ENCODE measurements at regions not wholly inside any gene's neighbourhood (a gene's known extent, or its start where the extent isn't known, plus 50 kb on each side); places are given as distances from the start of the nearest gene placed in this dataset.

DNA sequence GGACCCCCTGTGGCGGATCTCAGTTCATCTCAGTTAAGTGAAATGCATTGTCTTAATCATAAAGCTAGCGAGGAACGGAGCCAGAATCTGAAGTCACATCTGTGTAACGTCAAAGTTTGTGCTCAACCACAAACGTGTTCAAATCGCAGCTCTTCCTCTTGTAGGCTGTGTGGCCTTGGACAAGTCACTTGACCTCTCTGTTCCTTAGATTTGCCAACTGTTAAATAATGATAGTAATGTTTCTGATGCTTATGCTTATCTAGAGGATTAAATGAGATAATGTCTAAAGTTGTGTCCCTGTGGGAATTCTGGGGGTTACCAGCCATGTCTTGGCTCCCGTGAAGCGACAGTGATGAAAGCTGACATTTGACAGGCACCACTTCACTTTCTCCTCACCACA is 69.2 kb upstream of the NEURL1B start:
- intact Hi-C loops (cut with DNase I) = no loop called here
- no peak for TF ChIP-seq POLR2A (IDR thresholded peaks at IDR 0.05)
- TF ChIP-seq, protein P1, sequence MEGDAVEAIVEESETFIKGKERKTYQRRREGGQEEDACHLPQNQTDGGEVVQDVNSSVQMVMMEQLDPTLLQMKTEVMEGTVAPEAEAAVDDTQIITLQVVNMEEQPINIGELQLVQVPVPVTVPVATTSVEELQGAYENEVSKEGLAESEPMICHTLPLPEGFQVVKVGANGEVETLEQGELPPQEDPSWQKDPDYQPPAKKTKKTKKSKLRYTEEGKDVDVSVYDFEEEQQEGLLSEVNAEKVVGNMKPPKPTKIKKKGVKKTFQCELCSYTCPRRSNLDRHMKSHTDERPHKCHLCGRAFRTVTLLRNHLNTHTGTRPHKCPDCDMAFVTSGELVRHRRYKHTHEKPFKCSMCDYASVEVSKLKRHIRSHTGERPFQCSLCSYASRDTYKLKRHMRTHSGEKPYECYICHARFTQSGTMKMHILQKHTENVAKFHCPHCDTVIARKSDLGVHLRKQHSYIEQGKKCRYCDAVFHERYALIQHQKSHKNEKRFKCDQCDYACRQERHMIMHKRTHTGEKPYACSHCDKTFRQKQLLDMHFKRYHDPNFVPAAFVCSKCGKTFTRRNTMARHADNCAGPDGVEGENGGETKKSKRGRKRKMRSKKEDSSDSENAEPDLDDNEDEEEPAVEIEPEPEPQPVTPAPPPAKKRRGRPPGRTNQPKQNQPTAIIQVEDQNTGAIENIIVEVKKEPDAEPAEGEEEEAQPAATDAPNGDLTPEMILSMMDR (IDR thresholded peaks at IDR 0.05) = no peak
- ATAC-seq (no peak), DNase-seq (no peak)
- H3K27ac ChIP-seq = no peak overlapping the region
- H3K4me3 ChIP-seq = no peak overlapping the region
- no peaks in the 10 kb centered on the region for H3K9me3 ChIP-seq
- no peaks in the 10 kb centered on the region for H3K4me1 ChIP-seq
- no peaks in the 10 kb centered on the region for H3K36me3 ChIP-seq
- WGBS (ENCODE audit: insufficient coverage, low coverage, low lambda C conversion rate, missing lambda C conversion rate) = 78% methylated on average over 8 of the region's 8 CpGs
- H3K27me3 ChIP-seq = no peaks in the 10 kb centered on the region

DNA sequence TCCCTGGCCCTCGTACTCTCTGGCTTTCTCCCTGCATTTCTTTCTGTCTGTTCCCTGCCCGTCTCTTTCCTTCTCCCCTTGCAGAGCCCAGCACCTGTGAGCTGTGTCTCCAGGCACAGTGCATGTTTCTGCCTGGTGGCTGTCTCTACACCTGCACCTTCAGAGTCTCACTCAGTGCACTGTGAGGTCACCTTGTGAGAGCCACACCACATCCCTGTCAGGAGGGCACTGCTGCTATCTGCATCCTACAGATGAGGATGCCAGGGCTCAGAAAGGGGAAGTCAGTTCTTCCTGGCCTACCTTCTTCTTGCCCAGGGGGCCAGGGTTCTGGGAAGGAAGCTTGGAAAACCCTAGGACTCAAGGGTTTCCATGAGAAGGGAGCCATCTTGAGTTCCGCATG is 69.7 kb upstream of the NEURL1B start:
- TF ChIP-seq POLR2A (IDR thresholded peaks at IDR 0.05) = no peak
- TF ChIP-seq, protein P1 (IDR thresholded peaks at IDR 0.05) = no peak
- ATAC-seq = no peak
- Histone ChIP-seq H3K4me3 (no peak overlapping the region), H3K9me3 (no peaks in the 10 kb centered on the region), H3K36me3 (no peaks in the 10 kb centered on the region), H3K27ac (no peak overlapping the region), H3K27me3 (no peaks in the 10 kb centered on the region), H3K4me1 (no peaks in the 10 kb centered on the region)
- intact Hi-C loops (cut with DNase I) = no loop called here
- WGBS (ENCODE audit: insufficient coverage, low coverage, low lambda C conversion rate, missing lambda C conversion rate) = no CpG with 5 or more reads among the region's 3 CpGs
- no peak for DNase-seq

DNA sequence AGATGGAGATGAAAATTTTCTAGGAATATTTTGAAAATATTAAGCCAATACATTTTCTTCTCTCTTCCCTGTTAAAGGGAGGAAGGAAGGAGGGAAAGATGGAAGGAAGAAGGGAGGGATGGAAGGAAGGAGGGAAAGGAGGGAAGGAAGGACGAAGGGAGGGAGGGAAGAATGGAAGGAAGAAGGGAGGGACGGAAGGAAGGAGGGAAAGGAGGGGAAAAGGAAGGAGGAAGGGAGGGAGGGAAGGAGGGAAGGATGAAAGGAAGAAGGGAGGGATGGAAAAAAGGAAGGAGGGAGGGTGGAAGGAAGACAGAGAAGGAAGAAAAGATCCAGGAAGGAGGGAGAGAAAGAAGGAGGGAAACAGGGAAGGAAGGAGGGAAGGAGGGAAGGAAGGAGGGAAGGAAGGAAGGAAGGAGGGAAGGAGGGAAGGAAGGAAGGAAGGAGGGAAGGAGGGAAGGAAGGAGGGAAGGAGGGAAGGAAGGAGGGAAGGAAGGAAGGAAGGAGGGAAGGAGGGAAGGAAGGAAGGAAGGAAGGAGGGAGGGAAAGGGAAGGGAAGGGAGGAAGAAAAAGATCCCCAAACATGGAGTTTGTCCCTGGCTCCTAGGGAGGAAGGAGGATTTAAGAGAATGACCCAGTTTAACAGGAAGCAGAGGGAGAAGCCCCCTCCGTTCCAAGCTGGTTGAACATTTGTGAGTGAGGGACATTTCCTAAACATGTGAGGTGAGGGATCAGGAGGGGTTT is 70.3 kb upstream of the NEURL1B start:
- Histone ChIP-seq H3K27ac (no peak overlapping the region), H3K4me1 (no peaks in the 10 kb centered on the region), H3K9me3 (no peaks in the 10 kb centered on the region), H3K4me3 (no peak overlapping the region), H3K36me3 (no peaks in the 10 kb centered on the region), H3K27me3 (no peaks in the 10 kb centered on the region)
- no peak for ATAC-seq
- DNase-seq = no peak
- WGBS (ENCODE audit: insufficient coverage, low coverage, low lambda C conversion rate, missing lambda C conversion rate) = 48% methylated on average over 3 of the region's 3 CpGs
- TF ChIP-seq, protein P1 (IDR thresholded peaks at IDR 0.05) = no peak
- TF ChIP-seq POLR2A (IDR thresholded peaks at IDR 0.05) = no peak
- intact Hi-C loops (cut with DNase I) = no loop called here

DNA sequence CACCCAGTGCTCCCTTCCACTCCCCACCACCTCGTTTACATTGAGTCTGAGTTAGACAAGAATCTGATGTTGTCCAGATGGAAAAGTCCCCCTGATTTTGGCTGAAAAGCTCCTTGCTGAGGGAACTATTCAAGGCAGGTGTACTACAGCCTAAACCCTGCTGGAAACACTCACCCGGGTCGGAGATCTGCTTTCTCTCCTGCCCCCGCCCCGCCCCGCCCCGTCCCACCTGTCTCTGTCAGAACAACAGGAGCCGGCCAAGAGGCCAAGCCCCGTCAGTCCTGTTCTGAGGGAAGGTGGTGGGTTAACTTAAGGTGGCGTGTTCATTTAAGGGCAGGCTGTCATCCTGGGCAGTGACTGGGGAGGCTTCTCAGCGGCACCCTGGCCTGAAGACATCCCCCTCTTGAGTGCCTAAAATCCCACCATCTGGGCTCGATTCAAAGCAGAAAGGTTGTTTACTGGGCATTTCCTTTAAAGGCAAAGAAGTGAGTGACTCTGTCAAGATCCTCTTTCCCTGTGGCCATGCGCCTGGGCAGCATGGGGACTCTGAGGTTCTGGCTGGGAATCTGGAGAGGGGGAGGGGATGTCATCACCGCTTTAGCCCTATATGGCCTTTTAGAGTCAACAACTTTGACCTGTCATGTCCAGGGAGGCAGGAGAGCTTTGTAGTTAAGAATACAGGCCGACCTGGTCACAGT is 71.1 kb upstream of the NEURL1B start:
- TF ChIP-seq POLR2A (IDR thresholded peaks at IDR 0.05) = no peak
- TF ChIP-seq, protein P1 (IDR thresholded peaks at IDR 0.05) = no peak
- ATAC-seq (no peak), DNase-seq (no peak)
- 45% methylated on average over 6 of the region's 15 CpGs for WGBS (ENCODE audit: insufficient coverage, low coverage, low lambda C conversion rate, missing lambda C conversion rate)
- Histone ChIP-seq H3K36me3 (no peaks in the 10 kb centered on the region), H3K4me1 (no peaks in the 10 kb centered on the region), H3K27me3 (no peaks in the 10 kb centered on the region), H3K9me3 (no peaks in the 10 kb centered on the region), H3K4me3 (no peak overlapping the region), H3K27ac (no peak overlapping the region)
- intact Hi-C loops (cut with DNase I) = no loop called here

Data from right lobe of liver (tissue), 6 donors.